GM23338 (cell line): ENCODE measurements at regions not wholly inside any gene's neighbourhood (a gene's known extent, or its start where the extent isn't known, plus 50 kb on each side); places are given as distances from the start of the nearest gene placed in this dataset.

Source experiments
- ATAC-seq: fragments of 200-7000 bp; cut with Tn5 transposase; 3 replicates; pipeline ENCODE4 v1.9.1; 2020
- DNase-seq: peaks from one replicate; pipeline ENCODE4 v3.0.0-alpha.2; 2015; ENCODE audit warnings: low spot score
- H2AFZ ChIP-seq: fragments of 200-600 bp; sonication (generic); 2 replicates; pipeline ENCODE4 v1.8.0; 2016; ENCODE audit warnings: antibody characterized with exemption, mild to moderate bottlenecking, moderate library complexity
- H3F3A ChIP-seq: fragments of 200-600 bp; sonication (generic); replicated peaks from 2 replicates; pipeline ENCODE4 v1.8.0; 2017; ENCODE audit warnings: antibody characterized with exemption, mixed run types, low read depth
- H3K27ac ChIP-seq: fragments of 200-600 bp; sonication (generic); 2 replicates; pipeline ENCODE4 v1.6.1; 2016; ENCODE audit warnings: low read depth
- H3K27me3 ChIP-seq: fragments of 200-600 bp; sonication (generic); 2 replicates; pipeline ENCODE4 v1.8.0; 2016; ENCODE audit warnings: mild to moderate bottlenecking, mixed run types, moderate library complexity; ENCODE audit not compliant: insufficient read depth
- H3K36me3 ChIP-seq: fragments of 200-600 bp; sonication (generic); 2 replicates; pipeline ENCODE4 v1.8.0; 2016; ENCODE audit warnings: mild to moderate bottlenecking; ENCODE audit not compliant: insufficient read depth
- H3K4me1 ChIP-seq: fragments of 200-600 bp; sonication (generic); 2 replicates; pipeline ENCODE4 v1.8.0; 2016; ENCODE audit warnings: mild to moderate bottlenecking, moderate library complexity; ENCODE audit not compliant: insufficient read depth
- H3K4me2 ChIP-seq: fragments of 200-600 bp; sonication (generic); 2 replicates; pipeline ENCODE4 v1.7.1; 2017; ENCODE audit warnings: mixed run types
- H3K4me3 ChIP-seq: fragments of 200-600 bp; sonication (generic); 2 replicates; pipeline ENCODE4 v1.6.1; 2016; ENCODE audit warnings: mixed run types
- H3K79me2 ChIP-seq: fragments of 200-600 bp; sonication (generic); replicated peaks from 2 replicates; pipeline ENCODE4 v1.8.0; 2017; ENCODE audit warnings: mild to moderate bottlenecking; ENCODE audit not compliant: insufficient read depth
- H3K9me2 ChIP-seq: fragments of 200-600 bp; sonication (generic); 2 replicates; pipeline ENCODE4 v1.8.0; 2017; ENCODE audit not compliant: insufficient read depth
- H4K20me1 ChIP-seq: fragments of 200-600 bp; sonication (generic); replicated peaks from 2 replicates; pipeline ENCODE4 v1.8.0; 2017; ENCODE audit warnings: mild to moderate bottlenecking; ENCODE audit not compliant: insufficient read depth
- H3K27ac Mint-ChIP-seq: 2 replicates; pipeline ENCODE4 v1.8.0; 2020; ENCODE audit warnings: inconsistent platforms, mild to moderate bottlenecking, moderate library complexity, mixed read lengths
- H3K27me3 Mint-ChIP-seq: 3 replicates; pipeline ENCODE4 v1.8.0; 2022; ENCODE audit warnings: low read depth, mild to moderate bottlenecking, moderate library complexity, mixed read lengths, inconsistent platforms; ENCODE audit not compliant: insufficient read depth, poor library complexity
- H3K36me3 Mint-ChIP-seq: 3 replicates; pipeline ENCODE4 v1.8.0; 2021; ENCODE audit warnings: low read depth, mild to moderate bottlenecking, inconsistent platforms, moderate library complexity, mixed read lengths
- H3K4me1 Mint-ChIP-seq: 3 replicates; pipeline ENCODE4 v1.8.0; 2020; ENCODE audit warnings: mild to moderate bottlenecking, inconsistent platforms, mixed read lengths
- H3K4me3 Mint-ChIP-seq: 3 replicates; pipeline ENCODE4 v1.8.0; 2021; ENCODE audit warnings: moderate library complexity, mild to moderate bottlenecking, inconsistent platforms, mixed read lengths
- H3K9me3 Mint-ChIP-seq: 3 replicates; pipeline ENCODE4 v1.8.0; 2020; ENCODE audit warnings: moderate library complexity, mild to moderate bottlenecking, inconsistent platforms, mixed read lengths
- CREB1 ChIP-seq: fragments of 250-450 bp; sonication (Bioruptor Pico); IDR thresholded peaks from 2 replicates; pipeline ENCODE4 v1.5.0; 2020; ENCODE audit warnings: low read depth, mild to moderate bottlenecking, moderate library complexity
- EZH2 ChIP-seq: fragments of 200-600 bp; sonication (generic); IDR thresholded peaks from one replicate; pipeline ENCODE4 v1.8.0; 2017; ENCODE audit warnings: antibody characterized with exemption, mild to moderate bottlenecking, low read depth; ENCODE audit not compliant: unreplicated experiment
- EZH2phosphoT487 ChIP-seq: fragments of 200-600 bp; sonication (generic); IDR thresholded peaks from one replicate; pipeline ENCODE4 v1.8.1; 2018; ENCODE audit warnings: antibody characterized with exemption; ENCODE audit not compliant: unreplicated experiment
- JUNB ChIP-seq: IDR thresholded peaks from one replicate; pipeline ENCODE4 v1.6.1; 2016; ENCODE audit warnings: antibody characterized with exemption; ENCODE audit not compliant: unreplicated experiment
- NANOG ChIP-seq: IDR thresholded peaks from 2 replicates; pipeline ENCODE4 v1.6.1; 2016; ENCODE audit warnings: antibody characterized with exemption, borderline replicate concordance
- POLR2AphosphoS5 ChIP-seq: IDR thresholded peaks from 2 replicates; pipeline ENCODE4 v1.6.1; 2016; ENCODE audit warnings: antibody characterized with exemption, low read depth
- STAT1 ChIP-seq: IDR thresholded peaks from one replicate; pipeline ENCODE4 v1.6.1; 2016; ENCODE audit warnings: antibody characterized with exemption; ENCODE audit not compliant: unreplicated experiment
- ZNF114 ChIP-seq: fragments of 250-450 bp; sonication (Bioruptor Pico); IDR thresholded peaks from 2 replicates; pipeline ENCODE4 v1.5.0; 2020; ENCODE audit warnings: mild to moderate bottlenecking, moderate library complexity
- ZNF331 ChIP-seq: fragments of 250-450 bp; sonication (Bioruptor Pico); IDR thresholded peaks from 2 replicates; pipeline ENCODE4 v1.5.0; 2020; ENCODE audit warnings: low read depth, mild to moderate bottlenecking, moderate library complexity
- TF ChIP-seq, protein P1 (sequence below): fragments of 250-450 bp; sonication (Bioruptor Pico); IDR thresholded peaks from 2 replicates; pipeline ENCODE4 v1.5.0; 2020; ENCODE audit warnings: mild to moderate bottlenecking, moderate library complexity
- TF ChIP-seq, protein P2 (sequence below): IDR thresholded peaks from 2 replicates; pipeline ENCODE4 v1.6.1; 2016; ENCODE audit warnings: antibody characterized with exemption
- TF ChIP-seq, protein P3 (sequence below): IDR thresholded peaks from one replicate; pipeline ENCODE4 v1.6.1; 2018; ENCODE audit warnings: antibody characterized with exemption; ENCODE audit not compliant: unreplicated experiment
- TF ChIP-seq, protein P4 (sequence below), 2 experiments: fragments of 200-600 bp in 1 of 2; sonication (generic) in 1 of 2; conservative IDR thresholded peaks; 2 replicates each; pipeline versions ENCODE4 v1.5.1 to v1.6.1; 2016 to 2017; ENCODE audit warnings: antibody characterized with exemption in 2 of 2, low read depth in 2 of 2, mild to moderate bottlenecking in 2 of 2, moderate library complexity in 1 of 2

DNA sequence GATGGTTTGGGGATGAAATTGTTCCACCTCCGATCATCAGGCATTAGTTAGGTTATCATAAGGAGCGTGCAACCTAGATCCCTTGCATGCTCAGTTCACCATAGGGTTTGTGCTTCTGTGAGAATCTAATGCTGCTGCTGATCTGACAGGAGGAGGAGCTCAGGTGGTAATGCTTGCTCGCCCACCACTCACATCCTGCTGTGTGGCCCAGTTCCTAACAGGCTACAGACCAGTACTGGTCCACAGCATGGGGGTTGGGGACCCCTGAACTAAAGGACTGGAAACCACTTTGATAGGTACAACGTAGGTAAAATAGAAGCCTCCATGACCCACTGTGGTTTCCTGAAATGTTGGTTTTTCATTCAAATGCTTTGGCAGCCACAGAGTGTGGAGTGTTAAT, 109.3 kb upstream of the PROKR2 start:
- H3K4me1 Mint-ChIP-seq: no peaks in the 10 kb centered on the region
- 0 out of 3 replicates have a peak, but pooled peaks cover 4% of the 10 kb centered on the region for H3K9me3 Mint-ChIP-seq
- no peak overlapping the region for H3K4me3 ChIP-seq
- H3K4me3 Mint-ChIP-seq: no peak overlapping the region
- H3K36me3 ChIP-seq: no peaks in the 10 kb centered on the region
- H3K4me2 ChIP-seq: no peak overlapping the region
- no peaks in the 10 kb centered on the region for H3K4me1 ChIP-seq
- no peak overlapping the region for H3K27ac Mint-ChIP-seq
- H3K36me3 Mint-ChIP-seq: no peaks in the 10 kb centered on the region
- H2AFZ ChIP-seq: no peak overlapping the region
- TF ChIP-seq, protein P1, sequence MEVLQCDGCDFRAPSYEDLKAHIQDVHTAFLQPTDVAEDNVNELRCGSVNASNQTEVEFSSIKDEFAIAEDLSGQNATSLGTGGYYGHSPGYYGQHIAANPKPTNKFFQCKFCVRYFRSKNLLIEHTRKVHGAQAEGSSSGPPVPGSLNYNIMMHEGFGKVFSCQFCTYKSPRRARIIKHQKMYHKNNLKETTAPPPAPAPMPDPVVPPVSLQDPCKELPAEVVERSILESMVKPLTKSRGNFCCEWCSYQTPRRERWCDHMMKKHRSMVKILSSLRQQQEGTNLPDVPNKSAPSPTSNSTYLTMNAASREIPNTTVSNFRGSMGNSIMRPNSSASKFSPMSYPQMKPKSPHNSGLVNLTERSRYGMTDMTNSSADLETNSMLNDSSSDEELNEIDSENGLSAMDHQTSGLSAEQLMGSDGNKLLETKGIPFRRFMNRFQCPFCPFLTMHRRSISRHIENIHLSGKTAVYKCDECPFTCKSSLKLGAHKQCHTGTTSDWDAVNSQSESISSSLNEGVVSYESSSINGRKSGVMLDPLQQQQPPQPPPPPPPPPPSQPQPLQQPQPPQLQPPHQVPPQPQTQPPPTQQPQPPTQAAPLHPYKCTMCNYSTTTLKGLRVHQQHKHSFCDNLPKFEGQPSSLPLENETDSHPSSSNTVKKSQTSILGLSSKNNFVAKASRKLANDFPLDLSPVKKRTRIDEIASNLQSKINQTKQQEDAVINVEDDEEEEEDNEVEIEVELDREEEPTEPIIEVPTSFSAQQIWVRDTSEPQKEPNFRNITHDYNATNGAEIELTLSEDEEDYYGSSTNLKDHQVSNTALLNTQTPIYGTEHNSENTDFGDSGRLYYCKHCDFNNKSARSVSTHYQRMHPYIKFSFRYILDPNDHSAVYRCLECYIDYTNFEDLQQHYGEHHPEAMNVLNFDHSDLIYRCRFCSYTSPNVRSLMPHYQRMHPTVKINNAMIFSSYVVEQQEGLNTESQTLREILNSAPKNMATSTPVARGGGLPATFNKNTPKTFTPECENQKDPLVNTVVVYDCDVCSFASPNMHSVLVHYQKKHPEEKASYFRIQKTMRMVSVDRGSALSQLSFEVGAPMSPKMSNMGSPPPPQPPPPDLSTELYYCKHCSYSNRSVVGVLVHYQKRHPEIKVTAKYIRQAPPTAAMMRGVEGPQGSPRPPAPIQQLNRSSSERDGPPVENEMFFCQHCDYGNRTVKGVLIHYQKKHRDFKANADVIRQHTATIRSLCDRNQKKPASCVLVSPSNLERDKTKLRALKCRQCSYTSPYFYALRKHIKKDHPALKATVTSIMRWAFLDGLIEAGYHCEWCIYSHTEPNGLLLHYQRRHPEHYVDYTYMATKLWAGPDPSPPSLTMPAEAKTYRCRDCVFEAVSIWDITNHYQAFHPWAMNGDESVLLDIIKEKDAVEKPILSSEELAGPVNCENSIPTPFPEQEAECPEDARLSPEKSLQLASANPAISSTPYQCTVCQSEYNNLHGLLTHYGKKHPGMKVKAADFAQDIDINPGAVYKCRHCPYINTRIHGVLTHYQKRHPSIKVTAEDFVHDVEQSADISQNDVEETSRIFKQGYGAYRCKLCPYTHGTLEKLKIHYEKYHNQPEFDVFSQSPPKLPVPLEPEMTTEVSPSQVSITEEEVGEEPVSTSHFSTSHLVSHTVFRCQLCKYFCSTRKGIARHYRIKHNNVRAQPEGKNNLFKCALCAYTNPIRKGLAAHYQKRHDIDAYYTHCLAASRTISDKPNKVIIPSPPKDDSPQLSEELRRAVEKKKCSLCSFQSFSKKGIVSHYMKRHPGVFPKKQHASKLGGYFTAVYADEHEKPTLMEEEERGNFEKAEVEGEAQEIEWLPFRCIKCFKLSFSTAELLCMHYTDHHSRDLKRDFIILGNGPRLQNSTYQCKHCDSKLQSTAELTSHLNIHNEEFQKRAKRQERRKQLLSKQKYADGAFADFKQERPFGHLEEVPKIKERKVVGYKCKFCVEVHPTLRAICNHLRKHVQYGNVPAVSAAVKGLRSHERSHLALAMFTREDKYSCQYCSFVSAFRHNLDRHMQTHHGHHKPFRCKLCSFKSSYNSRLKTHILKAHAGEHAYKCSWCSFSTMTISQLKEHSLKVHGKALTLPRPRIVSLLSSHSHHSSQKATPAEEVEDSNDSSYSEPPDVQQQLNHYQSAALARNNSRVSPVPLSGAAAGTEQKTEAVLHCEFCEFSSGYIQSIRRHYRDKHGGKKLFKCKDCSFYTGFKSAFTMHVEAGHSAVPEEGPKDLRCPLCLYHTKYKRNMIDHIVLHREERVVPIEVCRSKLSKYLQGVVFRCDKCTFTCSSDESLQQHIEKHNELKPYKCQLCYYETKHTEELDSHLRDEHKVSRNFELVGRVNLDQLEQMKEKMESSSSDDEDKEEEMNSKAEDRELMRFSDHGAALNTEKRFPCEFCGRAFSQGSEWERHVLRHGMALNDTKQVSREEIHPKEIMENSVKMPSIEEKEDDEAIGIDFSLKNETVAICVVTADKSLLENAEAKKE: no peak
- TF ChIP-seq ZNF114 (CRISPR knock-in tag): no peak
- TF ChIP-seq JUNB: no peak
- TF ChIP-seq NANOG: no peak
- TF ChIP-seq, protein P2, sequence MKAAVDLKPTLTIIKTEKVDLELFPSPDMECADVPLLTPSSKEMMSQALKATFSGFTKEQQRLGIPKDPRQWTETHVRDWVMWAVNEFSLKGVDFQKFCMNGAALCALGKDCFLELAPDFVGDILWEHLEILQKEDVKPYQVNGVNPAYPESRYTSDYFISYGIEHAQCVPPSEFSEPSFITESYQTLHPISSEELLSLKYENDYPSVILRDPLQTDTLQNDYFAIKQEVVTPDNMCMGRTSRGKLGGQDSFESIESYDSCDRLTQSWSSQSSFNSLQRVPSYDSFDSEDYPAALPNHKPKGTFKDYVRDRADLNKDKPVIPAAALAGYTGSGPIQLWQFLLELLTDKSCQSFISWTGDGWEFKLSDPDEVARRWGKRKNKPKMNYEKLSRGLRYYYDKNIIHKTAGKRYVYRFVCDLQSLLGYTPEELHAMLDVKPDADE: no peak
- no peak for TF ChIP-seq POLR2AphosphoS5
- TF ChIP-seq, protein P3, sequence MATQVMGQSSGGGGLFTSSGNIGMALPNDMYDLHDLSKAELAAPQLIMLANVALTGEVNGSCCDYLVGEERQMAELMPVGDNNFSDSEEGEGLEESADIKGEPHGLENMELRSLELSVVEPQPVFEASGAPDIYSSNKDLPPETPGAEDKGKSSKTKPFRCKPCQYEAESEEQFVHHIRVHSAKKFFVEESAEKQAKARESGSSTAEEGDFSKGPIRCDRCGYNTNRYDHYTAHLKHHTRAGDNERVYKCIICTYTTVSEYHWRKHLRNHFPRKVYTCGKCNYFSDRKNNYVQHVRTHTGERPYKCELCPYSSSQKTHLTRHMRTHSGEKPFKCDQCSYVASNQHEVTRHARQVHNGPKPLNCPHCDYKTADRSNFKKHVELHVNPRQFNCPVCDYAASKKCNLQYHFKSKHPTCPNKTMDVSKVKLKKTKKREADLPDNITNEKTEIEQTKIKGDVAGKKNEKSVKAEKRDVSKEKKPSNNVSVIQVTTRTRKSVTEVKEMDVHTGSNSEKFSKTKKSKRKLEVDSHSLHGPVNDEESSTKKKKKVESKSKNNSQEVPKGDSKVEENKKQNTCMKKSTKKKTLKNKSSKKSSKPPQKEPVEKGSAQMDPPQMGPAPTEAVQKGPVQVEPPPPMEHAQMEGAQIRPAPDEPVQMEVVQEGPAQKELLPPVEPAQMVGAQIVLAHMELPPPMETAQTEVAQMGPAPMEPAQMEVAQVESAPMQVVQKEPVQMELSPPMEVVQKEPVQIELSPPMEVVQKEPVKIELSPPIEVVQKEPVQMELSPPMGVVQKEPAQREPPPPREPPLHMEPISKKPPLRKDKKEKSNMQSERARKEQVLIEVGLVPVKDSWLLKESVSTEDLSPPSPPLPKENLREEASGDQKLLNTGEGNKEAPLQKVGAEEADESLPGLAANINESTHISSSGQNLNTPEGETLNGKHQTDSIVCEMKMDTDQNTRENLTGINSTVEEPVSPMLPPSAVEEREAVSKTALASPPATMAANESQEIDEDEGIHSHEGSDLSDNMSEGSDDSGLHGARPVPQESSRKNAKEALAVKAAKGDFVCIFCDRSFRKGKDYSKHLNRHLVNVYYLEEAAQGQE: no peak
- no peak for TF ChIP-seq CREB1
- no peak for TF ChIP-seq EZH2
- no peak for TF ChIP-seq STAT1
- no peak for TF ChIP-seq EZH2phosphoT487
- TF ChIP-seq, protein P4, sequence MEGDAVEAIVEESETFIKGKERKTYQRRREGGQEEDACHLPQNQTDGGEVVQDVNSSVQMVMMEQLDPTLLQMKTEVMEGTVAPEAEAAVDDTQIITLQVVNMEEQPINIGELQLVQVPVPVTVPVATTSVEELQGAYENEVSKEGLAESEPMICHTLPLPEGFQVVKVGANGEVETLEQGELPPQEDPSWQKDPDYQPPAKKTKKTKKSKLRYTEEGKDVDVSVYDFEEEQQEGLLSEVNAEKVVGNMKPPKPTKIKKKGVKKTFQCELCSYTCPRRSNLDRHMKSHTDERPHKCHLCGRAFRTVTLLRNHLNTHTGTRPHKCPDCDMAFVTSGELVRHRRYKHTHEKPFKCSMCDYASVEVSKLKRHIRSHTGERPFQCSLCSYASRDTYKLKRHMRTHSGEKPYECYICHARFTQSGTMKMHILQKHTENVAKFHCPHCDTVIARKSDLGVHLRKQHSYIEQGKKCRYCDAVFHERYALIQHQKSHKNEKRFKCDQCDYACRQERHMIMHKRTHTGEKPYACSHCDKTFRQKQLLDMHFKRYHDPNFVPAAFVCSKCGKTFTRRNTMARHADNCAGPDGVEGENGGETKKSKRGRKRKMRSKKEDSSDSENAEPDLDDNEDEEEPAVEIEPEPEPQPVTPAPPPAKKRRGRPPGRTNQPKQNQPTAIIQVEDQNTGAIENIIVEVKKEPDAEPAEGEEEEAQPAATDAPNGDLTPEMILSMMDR (conservative IDR thresholded peaks at IDR 0.05; ENCODE audit: low read depth in 2 of 2): no peak
- TF ChIP-seq ZNF331 (CRISPR knock-in tag): no peak
- DNase-seq: no peak
- H3K9me2 ChIP-seq: no peaks in the 10 kb centered on the region
- no peaks in the 10 kb centered on the region for H3K79me2 ChIP-seq
- no peaks in the 10 kb centered on the region for H3K27me3 ChIP-seq
- H3F3A ChIP-seq: no peaks in the 10 kb centered on the region
- no peaks in the 10 kb centered on the region for H4K20me1 ChIP-seq
- no peak overlapping the region for H3K27ac ChIP-seq
- no peaks in the 10 kb centered on the region for H3K27me3 Mint-ChIP-seq
- no peak for ATAC-seq
